ENCODE measurements at regions not wholly inside any gene's neighbourhood (a gene's known extent, or its start where the extent isn't known, plus 50 kb on each side); places are given as distances from the start of the nearest gene placed in this dataset.

- no peak for TF ChIP-seq CTBP2 (IDR thresholded peaks at IDR 0.05; ENCODE audit: borderline replicate concordance, insufficient read depth, insufficient read length, low read length)
- no peak for TF ChIP-seq SP1 (IDR thresholded peaks at IDR 0.05; ENCODE audit: low read depth, low read length)
- TF ChIP-seq CHD1 (IDR thresholded peaks at IDR 0.05; ENCODE audit: low read depth, low read length): no peak
- no peak for TF ChIP-seq SIN3A (conservative IDR thresholded peaks at IDR 0.05 in 1 of 2, IDR thresholded peaks at IDR 0.05 in 1 of 2; ENCODE audit: low read depth in 1 of 2, low read length in 2 of 2)
- no peak for TF ChIP-seq TAF1 (IDR thresholded peaks at IDR 0.05; ENCODE audit: low read depth, low read length)
- no peak for TF ChIP-seq CTCF (IDR thresholded peaks at IDR 0.05; ENCODE audit: control extremely low read depth in 1 of 3, insufficient read depth in 1 of 3, low read depth in 1 of 3, low read length in 3 of 3)
- no peak for TF ChIP-seq ZNF274 (IDR thresholded peaks at IDR 0.05; ENCODE audit: borderline replicate concordance, extremely low read depth, low read length)
- no peak for TF ChIP-seq BRCA1 (IDR thresholded peaks at IDR 0.05; ENCODE audit: low read depth, low read length)
- no peak for TF ChIP-seq EGR1 (IDR thresholded peaks at IDR 0.05; ENCODE audit: borderline replicate concordance, low read depth, low read length)
- TF ChIP-seq SUZ12 (IDR thresholded peaks at IDR 0.05; ENCODE audit: low read length): no peak
Measured at GRCh38 chr11:55719608-55720160, 53.6 kb upstream of the OR5D13 start (continued).
